Islet precursor cell (in vitro differentiated cells): ENCODE measurements at regions not wholly inside any gene's neighbourhood (a gene's known extent, or its start where the extent isn't known, plus 50 kb on each side); places are given as distances from the start of the nearest gene placed in this dataset.

ENCODE experiments used
- DNase-seq: peaks from one replicate; pipeline ENCODE4 v3.0.0-alpha.2; 2018

GRCh38 chr2:129752176-129752575 lies 227.3 kb upstream of the RAB6C start:
- peak; percentile 14 for DNase-seq

- peak; percentile 31 for DNase-seq
These were observed 226.8 kb upstream of the RAB6C start for GRCh38 chr2:129752686-129753085.

GRCh38 chr2:129753261-129753660 lies 226.2 kb upstream of the RAB6C start:
- DNase-seq, result peak; percentile 64

DNA sequence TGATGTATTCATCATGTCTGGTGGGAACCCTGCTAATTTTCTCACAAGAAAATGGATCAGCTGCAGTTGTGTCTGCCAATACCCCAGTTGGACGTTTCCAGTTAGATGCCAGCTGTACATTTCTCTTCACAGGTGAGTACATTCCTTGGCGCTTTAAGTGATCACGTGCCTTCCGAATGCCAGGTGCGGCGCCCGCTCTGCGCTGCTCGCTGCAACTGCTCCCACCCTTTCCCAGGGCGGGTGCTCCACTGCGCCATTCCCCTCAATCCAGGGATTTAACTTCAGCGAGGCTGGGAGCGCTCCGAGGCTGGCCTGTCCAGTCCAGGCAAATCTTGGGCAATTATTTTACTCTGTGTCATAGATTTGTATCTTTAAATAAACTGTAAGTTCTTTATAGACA lies 225.0 kb upstream of the RAB6C start:
- peak; percentile 31 for DNase-seq

GRCh38 chr2:129754831-129755230 lies 224.6 kb upstream of the RAB6C start:
- peak; percentile 38 for DNase-seq

- DNase-seq, result peak; percentile 10
These were observed 223.7 kb upstream of the RAB6C start for GRCh38 chr2:129755786-129756185.

GRCh38 chr2:129756276-129756675 lies 223.2 kb upstream of the RAB6C start:
- peak; percentile 17 for DNase-seq

DNA sequence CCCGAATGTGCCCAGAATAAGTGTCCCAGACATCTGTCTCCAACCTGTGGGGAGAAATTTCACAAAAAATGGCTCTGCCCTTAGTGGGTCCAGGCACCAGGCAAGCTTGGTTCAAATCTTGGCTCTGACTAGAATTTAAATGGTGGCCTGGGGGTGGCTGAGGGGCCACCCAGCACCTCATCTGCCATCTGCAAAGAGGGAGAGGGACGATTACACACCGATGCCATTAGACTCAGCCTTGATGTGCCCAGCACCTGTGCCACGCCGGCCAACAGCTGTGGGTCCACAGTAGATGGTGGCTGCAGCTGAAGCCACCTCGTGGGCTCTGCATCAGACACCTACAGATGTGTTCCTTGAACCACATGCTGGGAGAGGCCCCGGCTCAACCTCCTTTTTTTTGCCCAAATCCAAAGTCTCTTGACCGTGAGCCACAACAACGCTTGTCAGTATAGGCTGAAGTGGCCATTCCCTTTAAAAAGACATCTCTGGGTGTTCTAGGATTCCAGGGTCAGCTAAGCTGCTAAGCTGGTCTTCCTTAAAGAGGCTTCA lies 222.0 kb upstream of the RAB6C start:
- peak; percentile 30 for DNase-seq

DNA sequence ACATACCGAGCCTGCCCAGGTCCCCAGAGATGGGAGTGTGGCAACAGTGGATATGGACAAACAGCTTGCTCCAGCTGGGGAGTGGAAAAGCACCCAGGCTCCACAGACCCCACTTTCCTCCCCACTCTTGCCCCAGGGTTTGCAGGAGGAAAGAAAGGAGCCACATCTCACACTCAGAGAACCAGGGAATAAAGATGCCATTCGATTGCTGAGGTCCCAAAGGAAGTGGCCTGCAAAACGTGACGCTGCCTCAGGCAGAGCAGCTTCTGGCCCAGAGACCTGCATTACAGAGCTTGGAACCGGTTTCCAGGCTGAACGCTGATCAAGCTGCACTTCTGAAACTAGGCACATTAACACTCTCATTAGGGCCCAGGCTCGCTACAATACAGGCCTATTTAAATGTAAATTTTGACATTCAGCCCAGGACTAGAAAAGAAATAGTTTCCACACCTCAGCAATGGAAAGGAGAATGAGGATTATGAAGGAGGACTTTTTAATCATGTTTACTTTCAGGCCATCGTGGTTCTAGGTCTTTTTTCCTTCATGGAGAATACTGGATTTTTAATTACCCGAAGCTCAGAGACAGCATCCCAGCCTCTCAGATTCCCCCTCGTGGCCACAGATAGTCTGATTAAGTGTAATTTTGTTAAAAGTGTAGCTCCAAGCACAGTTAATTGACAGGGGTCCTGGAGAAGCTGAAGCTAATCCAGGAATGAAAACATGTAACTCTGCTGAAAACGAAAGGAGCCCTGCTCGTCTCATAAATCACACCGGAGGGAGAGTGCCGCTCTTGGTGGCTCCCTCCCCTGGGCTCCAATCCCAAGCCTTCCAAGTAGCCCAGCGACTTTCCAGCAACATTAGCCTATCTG lies 221.3 kb upstream of the RAB6C start:
- peak; percentile 84 for DNase-seq

GRCh38 chr2:129758784-129759471 lies 220.5 kb upstream of the RAB6C start:
- DNase-seq, result peak; percentile 43

DNA sequence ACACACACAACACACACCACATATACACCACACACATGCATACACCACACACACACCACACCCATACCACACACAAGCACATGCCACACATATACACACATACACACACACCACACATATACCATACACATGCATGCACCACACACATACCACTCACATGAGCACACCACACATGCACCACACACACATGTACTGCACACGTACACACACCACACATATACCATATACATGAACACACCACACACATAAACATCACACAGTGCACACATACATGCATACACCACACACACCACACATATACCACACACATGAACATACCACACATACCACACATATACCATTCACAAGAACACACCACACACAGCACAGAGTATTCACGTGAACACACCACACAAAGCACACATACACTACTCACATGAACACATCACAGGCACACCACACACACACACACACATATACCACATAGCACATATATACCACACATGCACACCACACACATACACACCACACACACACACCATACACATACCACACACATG lies 219.9 kb upstream of the RAB6C start:
- DNase-seq, result peak; percentile 12

GRCh38 chr2:129760669-129761068 lies 218.8 kb upstream of the RAB6C start:
- peak; percentile 45 for DNase-seq

GRCh38 chr2:129761569-129762021 lies 217.9 kb upstream of the RAB6C start:
- peak; percentile 41 for DNase-seq

GRCh38 chr2:129762386-129763189 lies 216.9 kb upstream of the RAB6C start:
- DNase-seq, result peak; percentile 30

DNA sequence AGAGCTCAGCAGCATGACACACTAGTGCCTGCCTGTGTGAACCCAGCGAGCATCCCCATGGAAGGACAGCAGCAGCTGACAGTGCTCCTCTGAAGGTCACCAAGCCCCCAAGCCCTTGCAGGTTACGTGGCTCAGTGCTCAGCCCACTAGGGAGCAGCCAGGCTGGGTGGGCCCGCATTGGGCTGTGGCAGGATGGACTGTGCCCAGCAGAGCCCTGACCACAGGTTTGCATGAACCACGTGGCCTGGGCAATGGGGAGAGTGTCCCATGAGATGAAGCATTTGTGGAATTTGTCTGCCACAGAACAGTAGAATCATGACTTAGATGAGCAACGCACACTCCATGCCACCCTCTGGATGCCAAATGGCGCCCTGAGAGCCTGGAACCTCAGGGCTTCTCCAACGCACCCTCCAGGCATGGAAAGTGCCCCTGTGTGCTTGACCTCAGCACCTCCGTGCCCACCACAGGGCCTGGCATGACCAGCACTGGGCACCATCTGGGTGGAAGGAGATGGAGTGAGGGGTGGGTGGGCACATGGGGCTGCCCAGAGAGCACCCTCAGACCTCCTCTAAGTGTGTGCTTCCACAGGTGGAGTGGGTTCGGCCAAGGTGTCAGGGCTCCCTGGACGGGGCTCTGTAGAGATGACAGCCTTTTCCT lies 216.1 kb upstream of the RAB6C start:
- DNase-seq, result no peak

GRCh38 chr2:129763966-129764365 lies 215.5 kb upstream of the RAB6C start:
- DNase-seq, result no peak

GRCh38 chr2:129764376-129765325 lies 214.8 kb upstream of the RAB6C start:
- DNase-seq, result peak; percentile 45

DNA sequence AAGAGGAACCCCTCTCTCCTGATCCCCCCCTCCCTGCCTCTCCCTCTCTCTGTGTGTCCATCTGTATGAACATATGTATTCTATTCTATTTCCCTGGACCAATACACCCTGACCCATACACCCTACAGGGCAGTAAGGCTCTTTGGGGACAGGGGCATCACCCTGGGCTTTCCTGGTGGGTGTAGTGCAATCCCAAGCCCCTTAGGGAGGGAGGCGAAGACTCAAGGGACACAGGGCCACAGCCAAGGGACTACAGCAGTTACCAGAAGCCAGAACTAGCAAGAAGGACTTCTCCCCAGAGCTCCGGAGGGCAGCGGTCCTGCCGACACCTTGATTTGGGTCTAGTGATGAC lies 214.2 kb upstream of the RAB6C start:
- no peak for DNase-seq

GRCh38 chr2:129765678-129766351 lies 213.7 kb upstream of the RAB6C start:
- DNase-seq, result peak; percentile 51

- peak; percentile 50 for DNase-seq
These were observed 213.0 kb upstream of the RAB6C start for GRCh38 chr2:129766374-129766993.
